OCI-LY1 (cell line): ENCODE measurements at regions not wholly inside any gene's neighbourhood (a gene's known extent, or its start where the extent isn't known, plus 50 kb on each side); places are given as distances from the start of the nearest gene placed in this dataset.

Experiments
- H2AFZ ChIP-seq: fragments of 200-600 bp; sonication (generic), shearing (Covaris generic); 2 replicates; pipeline ENCODE4 v1.6.0; 2014; ENCODE audit warnings: antibody characterized with exemption, mild to moderate bottlenecking, low read length
- H3F3A ChIP-seq: fragments of 200-600 bp; sonication (generic), shearing (Covaris generic); 2 replicates; pipeline ENCODE4 v1.6.0; 2014; ENCODE audit warnings: mild to moderate bottlenecking, antibody characterized with exemption, low read length, moderate library complexity; ENCODE audit not compliant: insufficient read depth
- H3K27ac ChIP-seq: fragments of 200-600 bp; sonication (generic); 2 replicates; pipeline ENCODE4 v1.5.1; 2014; ENCODE audit warnings: low read length, mixed run types, mild to moderate bottlenecking, low read depth; ENCODE audit not compliant: poor library complexity, severe bottlenecking
- H3K27me3 ChIP-seq: fragments of 200-600 bp; sonication (generic); 2 replicates; pipeline ENCODE4 v1.6.0; 2014; ENCODE audit warnings: antibody characterized with exemption, mild to moderate bottlenecking, low read length, moderate library complexity; ENCODE audit not compliant: insufficient read depth
- H3K36me3 ChIP-seq: fragments of 200-600 bp; sonication (generic); 2 replicates; pipeline ENCODE4 v1.6.1; 2014; ENCODE audit warnings: mild to moderate bottlenecking, antibody characterized with exemption, low read length, moderate library complexity, mixed read lengths; ENCODE audit not compliant: insufficient read depth
- H3K4me1 ChIP-seq: fragments of 200-600 bp; sonication (generic); 2 replicates; pipeline ENCODE4 v1.5.1; 2014; ENCODE audit warnings: mild to moderate bottlenecking, low read length, moderate library complexity; ENCODE audit not compliant: insufficient read depth, severe bottlenecking
- H3K4me2 ChIP-seq: fragments of 200-600 bp; sonication (generic), shearing (Covaris generic); 2 replicates; pipeline ENCODE4 v1.6.1; 2014; ENCODE audit warnings: low read length
- H3K4me3 ChIP-seq: fragments of 200-600 bp; sonication (generic); 2 replicates; pipeline ENCODE4 v1.5.1; 2014; ENCODE audit warnings: low read length, low read depth, mild to moderate bottlenecking, mixed read lengths; ENCODE audit not compliant: poor library complexity, severe bottlenecking
- H3K79me2 ChIP-seq: fragments of 200-600 bp; shearing (Covaris generic); 2 replicates; pipeline ENCODE4 v1.6.1; 2016; ENCODE audit warnings: mixed run types, low read length, mixed read lengths; ENCODE audit not compliant: insufficient read depth
- H3K9ac ChIP-seq: fragments of 200-600 bp; sonication (generic), shearing (Covaris generic); 2 replicates; pipeline ENCODE4 v1.6.1; 2014; ENCODE audit warnings: mild to moderate bottlenecking, low read length, mixed read lengths
- H3K9me2 ChIP-seq: fragments of 200-600 bp; sonication (generic), shearing (Covaris generic); 2 replicates; pipeline ENCODE4 v1.6.1; 2014; ENCODE audit warnings: low read depth, mild to moderate bottlenecking, low read length, mixed read lengths
- H3K9me3 ChIP-seq: fragments of 200-600 bp; shearing (Covaris generic); 2 replicates; pipeline ENCODE4 v1.6.1; 2014; ENCODE audit warnings: low read length, mixed read lengths
- H4K20me1 ChIP-seq: fragments of 200-600 bp; sonication (generic), shearing (Covaris generic); 2 replicates; pipeline ENCODE4 v1.6.0; 2016; ENCODE audit warnings: mild to moderate bottlenecking, low read length; ENCODE audit not compliant: insufficient read depth
- EZH2 ChIP-seq: fragments of 200-600 bp; sonication (generic), shearing (Covaris generic); IDR thresholded peaks from 2 replicates; pipeline ENCODE4 v1.8.0; 2017; ENCODE audit warnings: borderline replicate concordance, mixed run types, mild to moderate bottlenecking, antibody characterized with exemption, low read length, moderate library complexity, mixed read lengths
- TF ChIP-seq, protein P1 (sequence below): fragments of 200-600 bp; sonication (generic), shearing (Covaris generic); IDR thresholded peaks from 2 replicates; pipeline ENCODE4 v1.5.1; 2017; ENCODE audit warnings: mild to moderate bottlenecking, antibody characterized with exemption, low read length, moderate library complexity, mixed read lengths

DNA sequence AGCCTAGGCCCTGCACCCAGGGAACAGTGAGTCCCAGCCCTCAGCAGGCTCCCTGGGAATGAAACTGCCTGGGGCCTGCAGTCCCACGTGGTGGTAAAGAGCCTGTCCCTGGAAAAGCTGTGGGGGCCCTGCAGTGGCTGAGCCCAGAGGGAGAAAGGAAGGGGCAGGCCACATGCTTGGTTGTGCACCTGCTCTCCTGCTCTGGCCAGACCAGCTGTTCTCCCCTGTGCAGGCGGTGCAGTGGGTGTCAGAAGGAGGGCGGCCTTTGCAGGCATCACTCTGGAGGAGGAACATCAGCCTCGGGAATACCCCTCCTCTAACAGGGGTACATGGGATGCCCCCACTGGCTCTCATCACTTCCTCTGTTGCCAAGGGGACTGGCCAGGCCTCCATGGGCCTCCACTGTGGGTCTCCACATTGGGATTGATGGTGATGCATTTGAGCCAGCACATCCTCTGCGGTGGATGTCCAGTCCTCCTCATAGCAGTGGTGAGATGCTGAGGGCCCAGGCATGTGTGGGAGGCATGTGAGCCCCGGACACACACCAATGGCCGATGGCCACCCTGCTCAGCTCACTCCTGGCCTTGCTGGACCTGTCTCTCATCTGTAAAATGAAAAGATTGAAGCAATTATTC is 690.4 kb downstream of the BRD1 start:
- Histone ChIP-seq H3K9me3 (no peaks in the 10 kb centered on the region), H3K36me3 (no peaks in the 10 kb centered on the region), H3K4me1 (no peaks in the 10 kb centered on the region), H3K27me3 (peaks cover 4% of the 10 kb centered on the region; the same call in 1 of the 2 replicates), H3K79me2 (no peaks in the 10 kb centered on the region), H3K4me2 (no peak overlapping the region), H3K4me3 (no peak overlapping the region), H3F3A (no peaks in the 10 kb centered on the region), H2AFZ (no peak overlapping the region), H3K27ac (no peak overlapping the region), H3K9me2 (no peaks in the 10 kb centered on the region), H3K9ac (no peak overlapping the region), H4K20me1 (no peaks in the 10 kb centered on the region)
- TF ChIP-seq, protein P1, sequence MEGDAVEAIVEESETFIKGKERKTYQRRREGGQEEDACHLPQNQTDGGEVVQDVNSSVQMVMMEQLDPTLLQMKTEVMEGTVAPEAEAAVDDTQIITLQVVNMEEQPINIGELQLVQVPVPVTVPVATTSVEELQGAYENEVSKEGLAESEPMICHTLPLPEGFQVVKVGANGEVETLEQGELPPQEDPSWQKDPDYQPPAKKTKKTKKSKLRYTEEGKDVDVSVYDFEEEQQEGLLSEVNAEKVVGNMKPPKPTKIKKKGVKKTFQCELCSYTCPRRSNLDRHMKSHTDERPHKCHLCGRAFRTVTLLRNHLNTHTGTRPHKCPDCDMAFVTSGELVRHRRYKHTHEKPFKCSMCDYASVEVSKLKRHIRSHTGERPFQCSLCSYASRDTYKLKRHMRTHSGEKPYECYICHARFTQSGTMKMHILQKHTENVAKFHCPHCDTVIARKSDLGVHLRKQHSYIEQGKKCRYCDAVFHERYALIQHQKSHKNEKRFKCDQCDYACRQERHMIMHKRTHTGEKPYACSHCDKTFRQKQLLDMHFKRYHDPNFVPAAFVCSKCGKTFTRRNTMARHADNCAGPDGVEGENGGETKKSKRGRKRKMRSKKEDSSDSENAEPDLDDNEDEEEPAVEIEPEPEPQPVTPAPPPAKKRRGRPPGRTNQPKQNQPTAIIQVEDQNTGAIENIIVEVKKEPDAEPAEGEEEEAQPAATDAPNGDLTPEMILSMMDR: no peak
- TF ChIP-seq EZH2: no peak

DNA sequence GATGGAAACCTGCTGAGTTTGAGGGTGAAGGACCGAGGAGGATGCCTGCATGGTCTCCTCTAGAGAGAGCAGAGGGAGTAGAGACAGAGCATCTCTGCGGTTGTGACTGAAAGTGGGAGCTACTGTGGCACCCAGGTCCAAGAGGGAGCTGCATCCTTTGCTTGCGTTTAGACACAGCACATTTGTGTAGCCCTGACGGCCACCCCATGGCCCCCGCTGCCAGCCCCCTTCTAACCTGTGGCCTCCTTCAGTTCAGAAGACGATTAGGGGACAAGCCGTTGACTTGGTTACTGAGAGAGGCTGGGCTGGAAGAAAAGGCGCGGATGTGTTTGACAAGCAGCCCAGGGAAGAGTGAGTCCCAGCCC is 690.9 kb downstream of the BRD1 start:
- Histone ChIP-seq H3K4me3 (no peak overlapping the region), H3K4me2 (no peak overlapping the region), H3K27me3 (peaks cover 4% of the 10 kb centered on the region; the same call in 1 of the 2 replicates), H2AFZ (no peak overlapping the region), H3K27ac (no peak overlapping the region), H3K9me3 (no peaks in the 10 kb centered on the region), H3K36me3 (no peaks in the 10 kb centered on the region), H3F3A (no peaks in the 10 kb centered on the region), H3K79me2 (no peaks in the 10 kb centered on the region), H3K9ac (no peak overlapping the region), H3K9me2 (no peaks in the 10 kb centered on the region), H3K4me1 (no peaks in the 10 kb centered on the region), H4K20me1 (no peaks in the 10 kb centered on the region)
- TF ChIP-seq, protein P1: no peak
- TF ChIP-seq EZH2: no peak

DNA sequence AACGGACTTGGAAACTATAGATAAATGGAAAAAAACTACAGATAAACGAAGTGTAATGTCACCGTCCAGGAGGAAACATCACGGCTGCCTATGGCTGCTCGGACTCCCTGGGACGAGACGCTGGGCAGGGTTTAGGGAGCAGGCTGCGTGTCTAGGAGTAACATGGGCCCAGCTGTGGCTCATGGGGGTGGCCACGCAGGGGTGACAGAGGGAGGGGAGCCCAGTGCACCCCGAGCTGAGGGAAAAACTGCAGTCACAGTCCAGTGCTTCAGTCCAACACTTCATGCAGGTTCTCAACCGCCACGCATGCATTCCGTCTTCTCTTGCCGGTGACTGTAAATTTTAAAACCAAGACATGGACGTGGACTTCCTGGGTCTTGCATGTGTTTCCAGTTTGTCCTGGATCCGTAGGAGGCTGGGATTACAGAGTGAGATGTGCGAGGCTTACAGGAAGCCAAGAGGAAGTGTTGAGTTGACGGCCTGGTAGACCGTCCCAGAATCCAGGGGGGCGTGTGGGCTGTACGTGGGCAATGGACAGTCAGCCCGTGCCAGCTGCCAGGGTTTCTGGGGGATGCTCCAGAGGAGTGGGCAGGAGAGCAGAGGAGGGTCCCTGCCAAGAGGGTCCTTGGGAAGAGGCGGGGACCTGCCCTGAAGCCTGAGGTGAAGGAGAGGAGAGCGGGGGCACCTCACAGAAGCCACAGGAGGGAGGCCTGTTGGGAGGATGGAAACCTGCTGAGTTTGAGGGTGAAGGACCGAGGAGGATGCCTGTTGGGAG is 691.4 kb downstream of the BRD1 start:
- no peak overlapping the region for H3K4me2 ChIP-seq

More for the DNA sequence above, 691.4 kb downstream of the BRD1 start:
- no peak for TF ChIP-seq EZH2
- TF ChIP-seq, protein P1: no peak
- H3K36me3 ChIP-seq: no peaks in the 10 kb centered on the region
- no peaks in the 10 kb centered on the region for H3K9me3 ChIP-seq
- peaks cover 4% of the 10 kb centered on the region; the same call in 1 of the 2 replicates for H3K27me3 ChIP-seq
- H3K9ac ChIP-seq: no peak overlapping the region
- no peaks in the 10 kb centered on the region for H3K9me2 ChIP-seq
- H2AFZ ChIP-seq: no peak overlapping the region
- H3F3A ChIP-seq: no peaks in the 10 kb centered on the region
- no peaks in the 10 kb centered on the region for H3K79me2 ChIP-seq
- no peaks in the 10 kb centered on the region for H3K4me1 ChIP-seq
- H3K27ac ChIP-seq: no peak overlapping the region
- no peak overlapping the region for H3K4me3 ChIP-seq
- no peaks in the 10 kb centered on the region for H4K20me1 ChIP-seq
